SU-DHL-6 (cell line): ENCODE measurements at regions not wholly inside any gene's neighbourhood (a gene's known extent, or its start where the extent isn't known, plus 50 kb on each side); places are given as distances from the start of the nearest gene placed in this dataset.

ENCODE experiments used
- H2AFZ ChIP-seq: fragments of 200-600 bp; sonication (generic); 2 replicates; pipeline ENCODE4 v1.6.1; 2014; ENCODE audit warnings: low read depth, mild to moderate bottlenecking, moderate library complexity, mixed read lengths, antibody characterized with exemption, low read length; ENCODE audit not compliant: severe bottlenecking
- H3F3A ChIP-seq: fragments of 200-600 bp; shearing (Covaris generic); 2 replicates; pipeline ENCODE4 v1.6.0; 2016; ENCODE audit warnings: antibody characterized with exemption, mild to moderate bottlenecking; ENCODE audit not compliant: insufficient read depth
- H3K27ac ChIP-seq: fragments of 200-600 bp; sonication (generic); 2 replicates; pipeline ENCODE4 v1.5.1; 2016; ENCODE audit warnings: low read depth, mild to moderate bottlenecking, low read length, moderate library complexity, mixed read lengths
- H3K27me3 ChIP-seq: fragments of 200-600 bp; sonication (generic), shearing (Covaris generic); 2 replicates; pipeline ENCODE4 v1.6.0; 2014; ENCODE audit warnings: mild to moderate bottlenecking, low read length
- H3K36me3 ChIP-seq: fragments of 200-600 bp; sonication (generic); 2 replicates; pipeline ENCODE4 v1.6.1; 2014; ENCODE audit warnings: mild to moderate bottlenecking, low read length, mixed read lengths
- H3K4me2 ChIP-seq: fragments of 300-600, 200-600 bp; shearing (Covaris generic), sonication (generic); 2 replicates; pipeline ENCODE4 v1.6.0; 2014; ENCODE audit warnings: low read length, low read depth, mild to moderate bottlenecking; ENCODE audit not compliant: poor library complexity, severe bottlenecking
- H3K4me3 ChIP-seq: fragments of 200-600 bp; sonication (generic); 2 replicates; pipeline ENCODE4 v1.5.1; 2014; ENCODE audit warnings: antibody characterized with exemption, low read length, mild to moderate bottlenecking, mixed read lengths; ENCODE audit not compliant: insufficient read depth, poor library complexity, severe bottlenecking
- H3K79me2 ChIP-seq: fragments of 200-600 bp; sonication (generic); 2 replicates; pipeline ENCODE4 v1.6.1; 2014; ENCODE audit warnings: mild to moderate bottlenecking, low read length, moderate library complexity; ENCODE audit not compliant: insufficient read depth
- H3K9ac ChIP-seq: fragments of 200-600 bp; sonication (generic); 2 replicates; pipeline ENCODE4 v1.7.0; 2014; ENCODE audit warnings: mild to moderate bottlenecking, low read length
- H3K9me2 ChIP-seq: fragments of 200-600 bp; sonication (generic); replicated peaks from 2 replicates; pipeline ENCODE4 v1.6.1; 2014; ENCODE audit warnings: low read length; ENCODE audit not compliant: insufficient read depth
- H3K9me3 ChIP-seq: fragments of 200-600 bp; sonication (generic); 2 replicates; pipeline ENCODE4 v1.6.1; 2014; ENCODE audit warnings: low read length, mixed read lengths; ENCODE audit not compliant: insufficient read depth
- H4K20me1 ChIP-seq: fragments of 200-600 bp; sonication (generic); 2 replicates; pipeline ENCODE4 v1.6.1; 2014; ENCODE audit warnings: low read depth, mild to moderate bottlenecking, antibody characterized with exemption, low read length, moderate library complexity, mixed read lengths
- EZH2phosphoT487 ChIP-seq: fragments of 200-600 bp; sonication (generic), shearing (Covaris generic); conservative IDR thresholded peaks from 2 replicates; pipeline ENCODE4 v1.6.1; 2018; ENCODE audit warnings: mild to moderate bottlenecking, antibody characterized with exemption, low read length, moderate library complexity, mixed read lengths
- TF ChIP-seq, protein P1 (sequence below): fragments of 200-600 bp; sonication (generic); IDR thresholded peaks from one replicate; pipeline ENCODE4 v1.5.1; 2017; ENCODE audit warnings: antibody characterized with exemption, mild to moderate bottlenecking, low read length, moderate library complexity; ENCODE audit not compliant: insufficient read depth, poor library complexity, severe bottlenecking

DNA sequence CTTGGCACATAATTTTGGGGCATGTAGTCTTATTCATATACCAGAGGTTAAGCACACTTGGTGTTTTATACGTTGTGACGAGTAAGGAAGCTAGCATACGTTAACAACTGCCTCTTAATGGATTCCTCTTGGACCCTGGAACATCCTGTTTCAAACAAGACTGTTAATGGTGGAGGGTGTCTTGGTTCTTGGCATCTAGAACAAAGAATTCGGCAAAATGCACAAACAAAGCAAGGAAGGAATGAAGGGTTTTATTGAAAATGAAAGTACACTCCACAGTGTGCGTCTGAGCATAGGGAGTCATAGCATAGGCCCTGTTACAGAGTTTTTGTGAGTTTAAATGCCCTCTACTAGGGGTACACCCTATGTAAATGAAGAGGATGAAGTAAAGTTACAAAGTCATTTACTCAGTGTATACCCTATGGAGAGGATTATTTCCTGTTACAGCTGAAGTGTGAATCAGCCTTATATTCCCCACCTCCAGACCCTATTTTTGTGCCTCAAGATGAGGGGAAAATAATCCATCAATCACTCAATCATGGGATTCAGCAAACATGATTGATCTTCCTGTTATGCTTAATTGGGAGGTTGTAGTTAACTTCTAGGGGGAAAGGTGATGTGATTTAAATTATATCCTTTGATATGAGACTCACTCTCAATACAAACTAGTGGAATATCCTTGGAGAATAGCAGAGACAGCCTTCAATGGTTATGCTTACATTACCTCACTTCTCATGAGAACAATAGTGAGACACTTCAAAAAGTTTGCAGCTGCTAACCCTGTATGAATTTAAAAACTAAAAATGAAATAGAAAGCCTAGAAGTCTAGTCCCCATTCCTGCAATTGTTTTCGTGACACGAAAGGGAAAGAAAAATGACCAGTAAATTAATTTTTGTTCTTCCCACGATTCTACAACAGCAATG, 84.9 kb upstream of the MYO10 start:
- H3K36me3 ChIP-seq: no peaks in the 10 kb centered on the region
- H3K27me3 ChIP-seq: no peaks in the 10 kb centered on the region
- H3K9me3 ChIP-seq: no peaks in the 10 kb centered on the region
- no peak overlapping the region for H3K4me3 ChIP-seq
- H2AFZ ChIP-seq: no peak overlapping the region
- H3K79me2 ChIP-seq: no peaks in the 10 kb centered on the region
- no peaks in the 10 kb centered on the region for H3F3A ChIP-seq
- TF ChIP-seq, protein P1, sequence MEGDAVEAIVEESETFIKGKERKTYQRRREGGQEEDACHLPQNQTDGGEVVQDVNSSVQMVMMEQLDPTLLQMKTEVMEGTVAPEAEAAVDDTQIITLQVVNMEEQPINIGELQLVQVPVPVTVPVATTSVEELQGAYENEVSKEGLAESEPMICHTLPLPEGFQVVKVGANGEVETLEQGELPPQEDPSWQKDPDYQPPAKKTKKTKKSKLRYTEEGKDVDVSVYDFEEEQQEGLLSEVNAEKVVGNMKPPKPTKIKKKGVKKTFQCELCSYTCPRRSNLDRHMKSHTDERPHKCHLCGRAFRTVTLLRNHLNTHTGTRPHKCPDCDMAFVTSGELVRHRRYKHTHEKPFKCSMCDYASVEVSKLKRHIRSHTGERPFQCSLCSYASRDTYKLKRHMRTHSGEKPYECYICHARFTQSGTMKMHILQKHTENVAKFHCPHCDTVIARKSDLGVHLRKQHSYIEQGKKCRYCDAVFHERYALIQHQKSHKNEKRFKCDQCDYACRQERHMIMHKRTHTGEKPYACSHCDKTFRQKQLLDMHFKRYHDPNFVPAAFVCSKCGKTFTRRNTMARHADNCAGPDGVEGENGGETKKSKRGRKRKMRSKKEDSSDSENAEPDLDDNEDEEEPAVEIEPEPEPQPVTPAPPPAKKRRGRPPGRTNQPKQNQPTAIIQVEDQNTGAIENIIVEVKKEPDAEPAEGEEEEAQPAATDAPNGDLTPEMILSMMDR: no peak
- no peak for TF ChIP-seq EZH2phosphoT487
- H3K9ac ChIP-seq: no peak overlapping the region
- H3K9me2 ChIP-seq: no peaks in the 10 kb centered on the region
- H3K4me2 ChIP-seq: no peak overlapping the region
- H3K27ac ChIP-seq: no peak overlapping the region
- H4K20me1 ChIP-seq: no peaks in the 10 kb centered on the region

DNA sequence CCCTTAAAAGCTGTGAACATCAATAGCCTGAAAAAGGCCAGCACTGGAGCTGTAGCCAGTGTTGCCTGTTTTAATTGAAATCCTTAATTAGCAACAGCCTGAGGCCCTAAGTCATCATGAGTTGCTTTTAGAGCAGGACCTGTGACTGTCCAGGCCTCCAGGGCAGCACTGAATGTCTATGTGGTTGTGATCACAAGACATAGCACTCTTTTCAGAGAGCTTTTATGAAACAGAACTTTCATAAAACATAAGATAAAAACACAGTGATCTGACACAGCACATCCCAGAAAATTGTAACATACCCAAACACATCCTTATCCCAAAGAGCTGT, 85.5 kb upstream of the MYO10 start:
- H3K4me3 ChIP-seq: no peak overlapping the region
- H3K36me3 ChIP-seq: no peaks in the 10 kb centered on the region
- no peak overlapping the region for H3K27ac ChIP-seq
- H2AFZ ChIP-seq: no peak overlapping the region
- no peaks in the 10 kb centered on the region for H3F3A ChIP-seq
- no peaks in the 10 kb centered on the region for H4K20me1 ChIP-seq
- no peak overlapping the region for H3K9ac ChIP-seq
- H3K27me3 ChIP-seq: no peaks in the 10 kb centered on the region
- no peak overlapping the region for H3K4me2 ChIP-seq
- no peaks in the 10 kb centered on the region for H3K9me3 ChIP-seq
- no peak for TF ChIP-seq EZH2phosphoT487
- TF ChIP-seq, protein P1: no peak
- no peaks in the 10 kb centered on the region for H3K79me2 ChIP-seq
- no peaks in the 10 kb centered on the region for H3K9me2 ChIP-seq

GRCh38 chr5:17022296-17022695, 86.2 kb upstream of the MYO10 start:
- no peaks in the 10 kb centered on the region for H3K36me3 ChIP-seq
- no peaks in the 10 kb centered on the region for H3K27me3 ChIP-seq
- H4K20me1 ChIP-seq: no peaks in the 10 kb centered on the region
- H3K9ac ChIP-seq: no peak overlapping the region
- H3K4me2 ChIP-seq: no peak overlapping the region
- no peak overlapping the region for H3K4me3 ChIP-seq
- H2AFZ ChIP-seq: no peak overlapping the region
- no peaks in the 10 kb centered on the region for H3F3A ChIP-seq
- H3K9me3 ChIP-seq: no peaks in the 10 kb centered on the region
- H3K27ac ChIP-seq: no peak overlapping the region
- no peaks in the 10 kb centered on the region for H3K79me2 ChIP-seq
- H3K9me2 ChIP-seq: no peaks in the 10 kb centered on the region
- TF ChIP-seq, protein P1: no peak
- no peak for TF ChIP-seq EZH2phosphoT487
